ENCODE measurements at regions not wholly inside any gene's neighbourhood (a gene's known extent, or its start where the extent isn't known, plus 50 kb on each side); places are given as distances from the start of the nearest gene placed in this dataset.

- Histone ChIP-seq H3K9me3 (no peaks in the 10 kb centered on the region), H3K4me3 (no peak overlapping the region), H3K27ac (no peak overlapping the region), H3K4me1 (no peaks in the 10 kb centered on the region), H3K27me3 (no peaks in the 10 kb centered on the region), H3K36me3 (no peaks in the 10 kb centered on the region)
- no peak for DNase-seq
- TF ChIP-seq CTCF (IDR thresholded peaks at IDR 0.05) (no peak), POLR2A (IDR thresholded peaks at IDR 0.05) (no peak)
- intact Hi-C loops (cut with DNase I; ENCODE audit: low total_unique reads): no loop called here
These were observed 543.1 kb downstream of the TRIML1 start for GRCh38 chr4:188682321-188682720.

- Histone ChIP-seq H3K36me3 (no peaks in the 10 kb centered on the region), H3K4me1 (no peaks in the 10 kb centered on the region), H3K27me3 (no peaks in the 10 kb centered on the region), H3K4me3 (no peak overlapping the region), H3K9me3 (no peaks in the 10 kb centered on the region), H3K27ac (no peak overlapping the region)
- intact Hi-C loops (cut with DNase I; ENCODE audit: low total_unique reads): no loop called here
- DNase-seq: no peak
- TF ChIP-seq CTCF (IDR thresholded peaks at IDR 0.05) (no peak), POLR2A (IDR thresholded peaks at IDR 0.05) (no peak)
These were observed 544.3 kb downstream of the TRIML1 start for GRCh38 chr4:188683571-188683970.

GRCh38 chr4:188688956-188689355, 549.7 kb downstream of the TRIML1 start:
- Histone ChIP-seq H3K4me3 (no peak overlapping the region), H3K4me1 (no peaks in the 10 kb centered on the region), H3K36me3 (no peaks in the 10 kb centered on the region), H3K9me3 (no peaks in the 10 kb centered on the region), H3K27ac (no peak overlapping the region), H3K27me3 (no peaks in the 10 kb centered on the region)
- TF ChIP-seq POLR2A (IDR thresholded peaks at IDR 0.05) (no peak), CTCF (IDR thresholded peaks at IDR 0.05) (no peak)
- intact Hi-C loops (cut with DNase I; ENCODE audit: low total_unique reads): no loop called here
- no peak for DNase-seq

GRCh38 chr4:188691811-188692210, 552.6 kb downstream of the TRIML1 start:
- no peak overlapping the region for H3K27ac ChIP-seq
- no peak overlapping the region for H3K4me3 ChIP-seq
- H3K9me3 ChIP-seq: no peaks in the 10 kb centered on the region
- no peaks in the 10 kb centered on the region for H3K27me3 ChIP-seq
- no peak for DNase-seq
- intact Hi-C loops (cut with DNase I; ENCODE audit: low total_unique reads): no loop called here
- no peaks in the 10 kb centered on the region for H3K4me1 ChIP-seq
- no peak for TF ChIP-seq CTCF (IDR thresholded peaks at IDR 0.05)
- no peak for TF ChIP-seq POLR2A (IDR thresholded peaks at IDR 0.05)
- no peaks in the 10 kb centered on the region for H3K36me3 ChIP-seq

GRCh38 chr4:188695261-188695660, 556.0 kb downstream of the TRIML1 start:
- Histone ChIP-seq H3K4me1 (no peaks in the 10 kb centered on the region), H3K27ac (no peak overlapping the region), H3K36me3 (no peaks in the 10 kb centered on the region), H3K4me3 (no peak overlapping the region), H3K27me3 (no peaks in the 10 kb centered on the region), H3K9me3 (no peaks in the 10 kb centered on the region)
- TF ChIP-seq POLR2A (IDR thresholded peaks at IDR 0.05): no peak
- no peak for TF ChIP-seq CTCF (IDR thresholded peaks at IDR 0.05)
- intact Hi-C loops (cut with DNase I; ENCODE audit: low total_unique reads): no loop called here
- no peak for DNase-seq
